A549 (cell line): ENCODE measurements at regions not wholly inside any gene's neighbourhood (a gene's known extent, or its start where the extent isn't known, plus 50 kb on each side); places are given as distances from the start of the nearest gene placed in this dataset.

ENCODE experiments used
- ATAC-seq, 2 experiments: fragments of 200-7000 bp in 1 of 2; fragments of >200 bp in 1 of 2; cut with Nextera tagmentation in 1 of 2; cut with Tn5 transposase in 1 of 2; 3 replicates each; pipeline versions ENCODE4 v1.8.0 to v1.9.1; 2018 to 2020; ENCODE audit warnings: mild to moderate bottlenecking in 1 of 2, moderate library complexity in 1 of 2
- CTCF ChIA-PET: fragments of 300-600 bp; sonication (Branson Sonifier 250); formaldehyde crosslinking; extraction: SDS; loops from one replicate; lab custom pipeline; 2021; ENCODE audit warnings: antibody characterized with exemption, inconsistent platforms; lab: Yijun Ruan, JAX
- POLR2A ChIA-PET: fragments of 350-600 bp; formaldehyde crosslinking; extraction: SDS; loops from one replicate; lab custom pipeline; 2021; ENCODE audit warnings: antibody characterized with exemption, inconsistent platforms; lab: Yijun Ruan, JAX
- DNase-seq, 2 experiments: peaks; one replicate each; pipeline versions ENCODE4 v3.0.0 to v3.0.0-alpha.2; 2011 to 2016; ENCODE audit warnings: low read depth in 1 of 2, low spot score in 1 of 2
- FAIRE-seq: peaks from 2 replicates; lab custom pipeline; 2011; peaks lifted over from hg19 to GRCh38; lab: Jason Lieb, UNC
- H3K27ac ChIP-seq, 2 experiments: fragments of >200 bp; sonication (Bioruptor Twin); formaldehyde crosslinking; 3 replicates each; pipeline ENCODE4 v1.5.1; 2016 to 2017
- H3K4me1 ChIP-seq: fragments of >200 bp; sonication (Bioruptor Twin); formaldehyde crosslinking; 3 replicates; pipeline ENCODE4 v1.6.1; 2016
- H3K4me2 ChIP-seq: fragments of >200 bp; sonication (Bioruptor Twin); formaldehyde crosslinking; 3 replicates; pipeline ENCODE4 v1.6.1; 2016
- H3K4me3 ChIP-seq: fragments of >200 bp; sonication (Bioruptor Twin); formaldehyde crosslinking; 3 replicates; pipeline ENCODE4 v1.5.1; 2016
- H3K9me3 ChIP-seq: fragments of >200 bp; sonication (Bioruptor Twin); formaldehyde crosslinking; 3 replicates; pipeline ENCODE4 v1.6.1; 2016
- BHLHE40 ChIP-seq: IDR thresholded peaks from 2 replicates; pipeline ENCODE4 v1.6.1; 2012; ENCODE audit warnings: low read depth, low read length, inconsistent platforms
- CEBPB ChIP-seq, 2 experiments: fragments of >200 bp in 1 of 2; sonication (Bioruptor Twin) in 1 of 2; formaldehyde crosslinking in 1 of 2; IDR thresholded peaks; 2 replicates each; pipeline ENCODE4 v1.6.1; 2012 to 2016
- FOSL2 ChIP-seq, 2 experiments: fragments of 450-650 bp in 1 of 2; fragments of >200 bp in 1 of 2; sonication (Bioruptor Twin) in 1 of 2; formaldehyde crosslinking; IDR thresholded peaks; 2 replicates each; pipeline versions ENCODE4 v1.5.0 to v1.6.1; 2016 to 2020; ENCODE audit warnings: mild to moderate bottlenecking in 1 of 2, moderate library complexity in 1 of 2
- FOXS1 ChIP-seq: fragments of 250-450 bp; sonication (Bioruptor Pico); IDR thresholded peaks from 2 replicates; pipeline ENCODE4 v1.5.0; 2020; ENCODE audit warnings: mild to moderate bottlenecking, moderate library complexity
- HDAC2 ChIP-seq: fragments of 200-600 bp; sonication (generic); IDR thresholded peaks from 2 replicates; pipeline ENCODE4 v1.6.1; 2016
- HOXB13 ChIP-seq: fragments of 250-450 bp; sonication (Bioruptor Pico); IDR thresholded peaks from 2 replicates; pipeline ENCODE4 v1.5.0; 2020; ENCODE audit warnings: low read depth, mild to moderate bottlenecking, moderate library complexity
- JUN ChIP-seq, 2 experiments: fragments of >200 bp; sonication (Bioruptor Twin); formaldehyde crosslinking; IDR thresholded peaks; 2 replicates in 1 of 2; 3 replicates in 1 of 2; pipeline ENCODE4 v1.6.1; 2016 to 2017
- MYC ChIP-seq: IDR thresholded peaks from 2 replicates; pipeline ENCODE4 v1.6.1; 2012; ENCODE audit warnings: mild to moderate bottlenecking, inconsistent platforms, low read length, improper control_type of control experiment, borderline replicate concordance
- NFE2L2 ChIP-seq: fragments of 150-350 bp; conservative IDR thresholded peaks from 2 replicates; pipeline ENCODE4 v1.6.1; 2014; ENCODE audit warnings: low read length
- RCOR1 ChIP-seq: fragments of 150-350 bp; IDR thresholded peaks from 2 replicates; pipeline ENCODE4 v1.6.1; 2014; ENCODE audit warnings: antibody characterized with exemption, low read length, low read depth
- RNF2 ChIP-seq: fragments of 200-600 bp; sonication (generic); IDR thresholded peaks from 2 replicates; pipeline ENCODE4 v1.6.1; 2016; ENCODE audit warnings: low read depth, mild to moderate bottlenecking, antibody characterized with exemption, moderate library complexity, borderline replicate concordance
- TFCP2L1 ChIP-seq: fragments of 250-450 bp; sonication (Bioruptor Pico); IDR thresholded peaks from 2 replicates; pipeline ENCODE4 v1.5.0; 2021; ENCODE audit warnings: mild to moderate bottlenecking
- TP53 ChIP-seq: fragments of 250-450 bp; sonication (Bioruptor Pico); IDR thresholded peaks from 2 replicates; pipeline ENCODE4 v1.5.0; 2021; ENCODE audit warnings: mild to moderate bottlenecking, moderate library complexity
- USF2 ChIP-seq: fragments of 450-650 bp; IDR thresholded peaks from 2 replicates; pipeline ENCODE4 v1.6.1; 2014; ENCODE audit warnings: antibody characterized with exemption
- ZC3H11A ChIP-seq: fragments of 450-650 bp; IDR thresholded peaks from 2 replicates; pipeline ENCODE4 v1.6.1; 2014; ENCODE audit warnings: antibody characterized with exemption, mild to moderate bottlenecking
- ZSCAN20 ChIP-seq: fragments of 250-450 bp; sonication (Bioruptor Pico); IDR thresholded peaks from 2 replicates; pipeline ENCODE4 v1.8.0; 2022; ENCODE audit warnings: mild to moderate bottlenecking, moderate library complexity
- WGBS: methylation state at CpG from one replicate; pipeline ENCODE4 v1.1.6; 2017; ENCODE audit errors: missing lambda C conversion rate; 5-methylcytosine and 5-hydroxymethylcytosine counted together
- TF ChIP-seq, protein P1 (sequence below): fragments of 200-600 bp; sonication (generic); IDR thresholded peaks from 2 replicates; pipeline ENCODE4 v1.6.1; 2016; ENCODE audit warnings: antibody characterized with exemption, mild to moderate bottlenecking, moderate library complexity
- TF ChIP-seq, protein P2 (sequence below): fragments of 250-450 bp; sonication (Bioruptor Pico); IDR thresholded peaks from 2 replicates; pipeline ENCODE4 v1.5.0; 2021; ENCODE audit warnings: mild to moderate bottlenecking, moderate library complexity, borderline replicate concordance
- TF ChIP-seq, protein P3 (sequence below): IDR thresholded peaks from 2 replicates; pipeline ENCODE4 v1.6.1; 2012
- TF ChIP-seq, protein P4 (sequence below): IDR thresholded peaks from 2 replicates; pipeline ENCODE4 v1.6.1; 2012; ENCODE audit warnings: low read depth, borderline replicate concordance

DNA sequence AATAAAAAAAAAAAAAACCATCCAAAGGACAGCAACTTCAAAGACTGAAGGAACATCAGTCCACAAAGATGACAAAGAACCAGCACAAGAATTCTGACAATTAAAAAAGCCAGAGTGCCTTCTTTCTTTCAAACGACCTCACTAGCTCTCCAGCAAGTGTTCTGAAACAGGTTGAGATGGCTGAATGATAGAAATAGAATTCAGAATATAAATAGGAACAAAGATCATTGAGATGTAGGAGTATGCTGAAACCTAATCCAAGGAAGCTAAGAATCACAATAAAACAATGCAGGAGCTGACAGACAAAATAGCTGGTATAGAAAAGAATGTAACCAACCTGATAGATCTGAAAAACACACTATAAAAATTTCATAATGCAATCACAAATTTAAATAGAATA, 218.2 kb downstream of the GIPC2 start:
- Histone ChIP-seq H3K4me1 (no peaks in the 10 kb centered on the region), H3K4me3 (no peak overlapping the region), H3K4me2 (no peak overlapping the region), H3K27ac (no peak overlapping the region), H3K9me3 (no peaks in the 10 kb centered on the region)
- TF ChIP-seq TP53 (CRISPR knock-in tag) (no peak), MYC (no peak), TFCP2L1 (CRISPR knock-in tag) (no peak), RNF2 (no peak), RCOR1 (no peak), ZSCAN20 (no peak), CEBPB (IDR thresholded peaks at IDR 0.05) (no peak), FOXS1 (CRISPR knock-in tag) (no peak), NFE2L2 (no peak), BHLHE40 (no peak), ZC3H11A (no peak), FOSL2 (IDR thresholded peaks at IDR 0.05) (no peak), FOSL2 (CRISPR knock-in tag; IDR thresholded peaks at IDR 0.05) (no peak), HOXB13 (CRISPR knock-in tag) (no peak), JUN (IDR thresholded peaks at IDR 0.05) (no peak), HDAC2 (no peak), USF2 (no peak)
- TF ChIP-seq, protein P1, sequence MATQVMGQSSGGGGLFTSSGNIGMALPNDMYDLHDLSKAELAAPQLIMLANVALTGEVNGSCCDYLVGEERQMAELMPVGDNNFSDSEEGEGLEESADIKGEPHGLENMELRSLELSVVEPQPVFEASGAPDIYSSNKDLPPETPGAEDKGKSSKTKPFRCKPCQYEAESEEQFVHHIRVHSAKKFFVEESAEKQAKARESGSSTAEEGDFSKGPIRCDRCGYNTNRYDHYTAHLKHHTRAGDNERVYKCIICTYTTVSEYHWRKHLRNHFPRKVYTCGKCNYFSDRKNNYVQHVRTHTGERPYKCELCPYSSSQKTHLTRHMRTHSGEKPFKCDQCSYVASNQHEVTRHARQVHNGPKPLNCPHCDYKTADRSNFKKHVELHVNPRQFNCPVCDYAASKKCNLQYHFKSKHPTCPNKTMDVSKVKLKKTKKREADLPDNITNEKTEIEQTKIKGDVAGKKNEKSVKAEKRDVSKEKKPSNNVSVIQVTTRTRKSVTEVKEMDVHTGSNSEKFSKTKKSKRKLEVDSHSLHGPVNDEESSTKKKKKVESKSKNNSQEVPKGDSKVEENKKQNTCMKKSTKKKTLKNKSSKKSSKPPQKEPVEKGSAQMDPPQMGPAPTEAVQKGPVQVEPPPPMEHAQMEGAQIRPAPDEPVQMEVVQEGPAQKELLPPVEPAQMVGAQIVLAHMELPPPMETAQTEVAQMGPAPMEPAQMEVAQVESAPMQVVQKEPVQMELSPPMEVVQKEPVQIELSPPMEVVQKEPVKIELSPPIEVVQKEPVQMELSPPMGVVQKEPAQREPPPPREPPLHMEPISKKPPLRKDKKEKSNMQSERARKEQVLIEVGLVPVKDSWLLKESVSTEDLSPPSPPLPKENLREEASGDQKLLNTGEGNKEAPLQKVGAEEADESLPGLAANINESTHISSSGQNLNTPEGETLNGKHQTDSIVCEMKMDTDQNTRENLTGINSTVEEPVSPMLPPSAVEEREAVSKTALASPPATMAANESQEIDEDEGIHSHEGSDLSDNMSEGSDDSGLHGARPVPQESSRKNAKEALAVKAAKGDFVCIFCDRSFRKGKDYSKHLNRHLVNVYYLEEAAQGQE: no peak
- TF ChIP-seq, protein P2, sequence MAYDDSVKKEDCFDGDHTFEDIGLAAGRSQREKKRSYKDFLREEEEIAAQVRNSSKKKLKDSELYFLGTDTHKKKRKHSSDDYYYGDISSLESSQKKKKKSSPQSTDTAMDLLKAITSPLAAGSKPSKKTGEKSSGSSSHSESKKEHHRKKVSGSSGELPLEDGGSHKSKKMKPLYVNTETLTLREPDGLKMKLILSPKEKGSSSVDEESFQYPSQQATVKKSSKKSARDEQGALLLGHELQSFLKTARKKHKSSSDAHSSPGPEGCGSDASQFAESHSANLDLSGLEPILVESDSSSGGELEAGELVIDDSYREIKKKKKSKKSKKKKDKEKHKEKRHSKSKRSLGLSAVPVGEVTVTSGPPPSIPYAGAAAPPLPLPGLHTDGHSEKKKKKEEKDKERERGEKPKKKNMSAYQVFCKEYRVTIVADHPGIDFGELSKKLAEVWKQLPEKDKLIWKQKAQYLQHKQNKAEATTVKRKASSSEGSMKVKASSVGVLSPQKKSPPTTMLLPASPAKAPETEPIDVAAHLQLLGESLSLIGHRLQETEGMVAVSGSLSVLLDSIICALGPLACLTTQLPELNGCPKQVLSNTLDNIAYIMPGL (CRISPR knock-in tag): no peak
- TF ChIP-seq, protein P3, sequence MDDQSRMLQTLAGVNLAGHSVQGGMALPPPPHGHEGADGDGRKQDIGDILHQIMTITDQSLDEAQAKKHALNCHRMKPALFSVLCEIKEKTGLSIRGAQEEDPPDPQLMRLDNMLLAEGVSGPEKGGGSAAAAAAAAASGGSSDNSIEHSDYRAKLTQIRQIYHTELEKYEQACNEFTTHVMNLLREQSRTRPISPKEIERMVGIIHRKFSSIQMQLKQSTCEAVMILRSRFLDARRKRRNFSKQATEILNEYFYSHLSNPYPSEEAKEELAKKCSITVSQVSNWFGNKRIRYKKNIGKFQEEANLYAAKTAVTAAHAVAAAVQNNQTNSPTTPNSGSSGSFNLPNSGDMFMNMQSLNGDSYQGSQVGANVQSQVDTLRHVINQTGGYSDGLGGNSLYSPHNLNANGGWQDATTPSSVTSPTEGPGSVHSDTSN: no peak
- TF ChIP-seq, protein P4, sequence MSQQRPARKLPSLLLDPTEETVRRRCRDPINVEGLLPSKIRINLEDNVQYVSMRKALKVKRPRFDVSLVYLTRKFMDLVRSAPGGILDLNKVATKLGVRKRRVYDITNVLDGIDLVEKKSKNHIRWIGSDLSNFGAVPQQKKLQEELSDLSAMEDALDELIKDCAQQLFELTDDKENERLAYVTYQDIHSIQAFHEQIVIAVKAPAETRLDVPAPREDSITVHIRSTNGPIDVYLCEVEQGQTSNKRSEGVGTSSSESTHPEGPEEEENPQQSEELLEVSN: no peak
- WGBS: 0% methylated on average over 1 of the region's 1 CpG
- no peak for DNase-seq
- no peak for ATAC-seq
- CTCF ChIA-PET: no interaction called here
- FAIRE-seq: no peak
- POLR2A ChIA-PET: no interaction called here
